ENCODE measurements at regions not wholly inside any gene's neighbourhood (a gene's known extent, or its start where the extent isn't known, plus 50 kb on each side); places are given as distances from the start of the nearest gene placed in this dataset.

GRCh38 chr7:34603711-34604444 is 54.1 kb upstream of the NPSR1 start:
- no peak for DNase-seq (ENCODE audit: low read depth)

All from HS-5 (cell line).